IMR-90 (cell line): ENCODE measurements at regions not wholly inside any gene's neighbourhood (a gene's known extent, or its start where the extent isn't known, plus 50 kb on each side); places are given as distances from the start of the nearest gene placed in this dataset.
"Not testable (repeated sequence)": the region's sequence is repeated elsewhere in the genome, so short reads cannot be mapped to it uniquely, and the experiment has no call there.

Experiments
- ATAC-seq: fragments of 200-7000 bp; cut with Tn5 transposase; 2 replicates; pipeline ENCODE4 v1.9.1; 2020; ENCODE audit warnings: low read depth, mild to moderate bottlenecking, moderate library complexity
- BruUV-seq: library from RNA; stranded (reverse); fragments of 400-500 nt; replicated peaks from 2 replicates; lab custom pipeline; 2021; lab: Mats Ljungman, UMichigan
- CTCF ChIA-PET: fragments of 300-600 bp; formaldehyde crosslinking; extraction: SDS; loops from one replicate; lab custom pipeline; 2021; ENCODE audit warnings: antibody characterized with exemption; lab: Yijun Ruan, JAX
- POLR2A ChIA-PET: fragments of 300-600 bp; sonication (Branson Sonifier 250); formaldehyde crosslinking; loops from one replicate; lab custom pipeline; 2022; ENCODE audit warnings: antibody characterized with exemption; ENCODE audit not compliant: unreplicated experiment; lab: Charles Lee
- DNase-seq: peaks from one replicate; pipeline ENCODE4 v3.0.0; 2013
- H2AFZ ChIP-seq: replicated peaks from 2 replicates; pipeline ENCODE3; 2013; ENCODE audit warnings: low read length, mild to moderate bottlenecking; ENCODE audit not compliant: poor library complexity
- H2AK5ac ChIP-seq: 2 replicates; pipeline ENCODE4 v1.6.1; 2013; ENCODE audit warnings: low read depth, low read length, inconsistent platforms
- H2AK9ac ChIP-seq: replicated peaks from 2 replicates; pipeline ENCODE3; 2013; ENCODE audit warnings: mild to moderate bottlenecking, low read depth, low read length, moderate library complexity; ENCODE audit not compliant: poor library complexity
- H2BK120ac ChIP-seq: 2 replicates; pipeline ENCODE4 v1.6.1; 2013; ENCODE audit warnings: low read depth, low read length, inconsistent platforms
- H2BK15ac ChIP-seq: 3 replicates; pipeline ENCODE4 v1.6.1; 2013; ENCODE audit warnings: low read depth, low read length, inconsistent platforms
- H2BK20ac ChIP-seq: 2 replicates; pipeline ENCODE4 v1.6.1; 2013; ENCODE audit warnings: low read depth, mild to moderate bottlenecking, inconsistent platforms, low read length, moderate library complexity
- H2BK5ac ChIP-seq: 2 replicates; pipeline ENCODE4 v1.6.1; 2013; ENCODE audit warnings: mild to moderate bottlenecking, low read depth, low read length, inconsistent platforms; ENCODE audit not compliant: poor library complexity, severe bottlenecking
- H3K14ac ChIP-seq: replicated peaks from 2 replicates; pipeline ENCODE4 v1.6.1; 2013; ENCODE audit warnings: low read depth, low read length, inconsistent platforms
- H3K18ac ChIP-seq: 2 replicates; pipeline ENCODE4 v1.6.1; 2013; ENCODE audit warnings: low read depth, low read length, control low read depth
- H3K23ac ChIP-seq: 2 replicates; pipeline ENCODE4 v1.6.1; 2013; ENCODE audit warnings: low read depth, low read length, inconsistent platforms
- H3K27ac ChIP-seq: 2 replicates; pipeline ENCODE4 v1.5.1; 2013; ENCODE audit warnings: mild to moderate bottlenecking, control low read depth, low read length; ENCODE audit not compliant: insufficient read depth
- H3K27me3 ChIP-seq: 2 replicates; pipeline ENCODE4 v1.6.1; 2013; ENCODE audit warnings: low read length; ENCODE audit not compliant: control insufficient read depth, insufficient read depth
- H3K36me3 ChIP-seq: 2 replicates; pipeline ENCODE4 v1.6.1; 2013; ENCODE audit warnings: low read length, mixed read lengths; ENCODE audit not compliant: control insufficient read depth, insufficient read depth
- H3K4ac ChIP-seq: 2 replicates; pipeline ENCODE4 v1.6.1; 2013; ENCODE audit warnings: low read depth, low read length, inconsistent platforms
- H3K4me1 ChIP-seq: 2 replicates; pipeline ENCODE4 v1.6.1; 2013; ENCODE audit warnings: low read length, mixed read lengths; ENCODE audit not compliant: control insufficient read depth, insufficient read depth
- H3K4me2 ChIP-seq: 2 replicates; pipeline ENCODE4 v1.6.1; 2013; ENCODE audit warnings: low read depth, mild to moderate bottlenecking, control low read depth, low read length, moderate library complexity
- H3K4me3 ChIP-seq: 2 replicates; pipeline ENCODE4 v1.5.1; 2013; ENCODE audit warnings: low read depth, mild to moderate bottlenecking, control low read depth, low read length, moderate library complexity; ENCODE audit not compliant: insufficient read depth
- H3K56ac ChIP-seq: 2 replicates; pipeline ENCODE4 v1.6.1; 2013; ENCODE audit warnings: low read length, inconsistent platforms; ENCODE audit not compliant: insufficient read depth; ENCODE audit errors: extremely low read depth
- H3K79me1 ChIP-seq, 2 experiments: 2 replicates each; pipeline ENCODE4 v1.6.1; 2013; ENCODE audit warnings: low read length in 2 of 2, inconsistent platforms in 1 of 2, low read depth in 1 of 2
- H3K9ac ChIP-seq: 2 replicates; pipeline ENCODE4 v1.6.1; 2013; ENCODE audit warnings: low read depth, low read length, control low read depth
- H3K9me1 ChIP-seq: 2 replicates; pipeline ENCODE4 v1.6.1; 2013; ENCODE audit warnings: low read length, inconsistent platforms; ENCODE audit not compliant: insufficient read depth
- H3K9me3 ChIP-seq: 2 replicates; pipeline ENCODE4 v1.6.1; 2013; ENCODE audit warnings: low read length; ENCODE audit not compliant: control insufficient read depth, insufficient read depth
- H4K20me1 ChIP-seq: 2 replicates; pipeline ENCODE4 v1.6.1; 2013; ENCODE audit warnings: low read length, inconsistent platforms; ENCODE audit not compliant: insufficient read depth
- H4K5ac ChIP-seq: 2 replicates; pipeline ENCODE4 v1.6.1; 2013; ENCODE audit warnings: mild to moderate bottlenecking, low read depth, low read length, control low read depth
- H4K8ac ChIP-seq, 2 experiments: 2 replicates each; pipeline ENCODE4 v1.6.1; 2013; ENCODE audit warnings: low read depth in 2 of 2, low read length in 2 of 2, control low read depth in 1 of 2, inconsistent platforms in 1 of 2
- H4K91ac ChIP-seq: 2 replicates; pipeline ENCODE4 v1.6.1; 2013; ENCODE audit warnings: low read depth, low read length, inconsistent platforms; ENCODE audit not compliant: insufficient read depth
- WGBS, 2 experiments: methylation state at CpG; one replicate each; pipeline versions ENCODE4 v1.1.5 to v1.1.7; 2013; ENCODE audit warnings: missing lambda C conversion rate in 2 of 2; ENCODE audit not compliant: insufficient read length in 1 of 2; ENCODE audit errors: extremely low coverage in 2 of 2; 5-methylcytosine and 5-hydroxymethylcytosine counted together
- dilution Hi-C: fragments of 300-500 bp; cut with HindIII; formaldehyde crosslinking; loops from one replicate; pipeline ENCODE4 v1.14.3; 2018; ENCODE audit warnings: low sequenced_read_pairs; ENCODE audit not compliant: unreplicated experiment
- in situ Hi-C: fragments of 300-500 bp; cut with MboI; formaldehyde crosslinking; loops from 3 replicates; pipeline ENCODE4 v1.14.3; 2019; ENCODE audit warnings: low sequenced_read_pairs, inconsistent platforms, mixed read lengths
- intact Hi-C: fragments of 100-400 bp; cut with micrococcal nuclease; formaldehyde crosslinking; loops from 2 replicates; pipeline ENCODE4 v1.10.0; 2022

GRCh38 chr9:63326665-63327064 lies 1958.3 kb downstream of the FOXD4L5 start:
- ATAC-seq, H3K27ac ChIP-seq, H3K79me1 ChIP-seq, H4K8ac ChIP-seq, H3K9me1 ChIP-seq, H3K9ac ChIP-seq, H3K14ac ChIP-seq, H4K20me1 ChIP-seq, H2AK9ac ChIP-seq, H2AK5ac ChIP-seq, dilution Hi-C loops, H3K36me3 ChIP-seq, in situ Hi-C loops, H3K4me2 ChIP-seq, H3K9me3 ChIP-seq, H3K27me3 ChIP-seq, H2BK15ac ChIP-seq, H2BK20ac ChIP-seq, H2AFZ ChIP-seq, H3K56ac ChIP-seq, H3K23ac ChIP-seq, POLR2A ChIA-PET, DNase-seq, BruUV-seq, H4K5ac ChIP-seq, H4K91ac ChIP-seq, H3K4me1 ChIP-seq, H2BK120ac ChIP-seq, H3K18ac ChIP-seq, H3K4me3 ChIP-seq, CTCF ChIA-PET, H3K4ac ChIP-seq, H2BK5ac ChIP-seq, intact Hi-C loops: not testable (repeated sequence)
- no CpG with 5 or more reads among the region's 9 CpGs for WGBS, 2 experiments

GRCh38 chr9:63325696-63326095 lies 1959.3 kb downstream of the FOXD4L5 start:
- H3K23ac ChIP-seq, H3K36me3 ChIP-seq, H2BK20ac ChIP-seq, H3K18ac ChIP-seq, H4K91ac ChIP-seq, H3K4me3 ChIP-seq, H3K9me3 ChIP-seq, H2BK120ac ChIP-seq, H3K4me1 ChIP-seq, H3K27me3 ChIP-seq, DNase-seq, H3K79me1 ChIP-seq, H2BK15ac ChIP-seq, H2BK5ac ChIP-seq, POLR2A ChIA-PET, H3K56ac ChIP-seq, H4K20me1 ChIP-seq, H3K9me1 ChIP-seq, ATAC-seq, BruUV-seq, H4K5ac ChIP-seq, dilution Hi-C loops, H2AK9ac ChIP-seq, in situ Hi-C loops, H2AK5ac ChIP-seq, H3K27ac ChIP-seq, H3K4ac ChIP-seq, H2AFZ ChIP-seq, H3K14ac ChIP-seq, H3K4me2 ChIP-seq, CTCF ChIA-PET, H3K9ac ChIP-seq, intact Hi-C loops, H4K8ac ChIP-seq: not testable (repeated sequence)
- 42% methylated on average over 4 of the region's 5 CpGs; no CpG with 5 or more reads in 1 of the 2 experiments for WGBS, 2 experiments
